ENCODE measurements at regions not wholly inside any gene's neighbourhood (a gene's known extent, or its start where the extent isn't known, plus 50 kb on each side); places are given as distances from the start of the nearest gene placed in this dataset.
A peak's percentile ranks its signal among the peaks of the same experiment; 100 is the strongest.

GRCh38 chr15:36271048-36271447, 308.4 kb upstream of the CDIN1 start:
- no peaks in the 10 kb centered on the region for H3K9me3 ChIP-seq (ENCODE audit: low read depth)

GRCh38 chr15:36275656-36276055, 303.8 kb upstream of the CDIN1 start:
- H3K9me3 Mint-ChIP-seq = peaks cover 38% of the 10 kb centered on the region
- Histone ChIP-seq H2AFZ (replicated peaks) (no peak overlapping the region), H3K9me3 (ENCODE audit: low read depth) (no peaks in the 10 kb centered on the region), H3K4me2 (no peak overlapping the region), H4K20me1 (ENCODE audit: low read depth) (peaks cover 13% of the 10 kb centered on the region), H3K27ac (no peak overlapping the region), H3K9ac (no peak overlapping the region), H3K4me3 (no peak overlapping the region), H3K36me3 (no peaks in the 10 kb centered on the region), H3K27me3 (peaks cover 62% of the 10 kb centered on the region), H3K79me2 (ENCODE audit: low read depth) (no peaks in the 10 kb centered on the region), H3F3A (ENCODE audit: low read depth) (peaks cover 3% of the 10 kb centered on the region), H3K4me1 (peaks cover 11% of the 10 kb centered on the region)
- DNase-seq (ENCODE audit: low spot score) = no peak
- H3K27me3 Mint-ChIP-seq (ENCODE audit: insufficient read depth, low read depth) = peaks cover 47% of the 10 kb centered on the region
- no peak overlapping the region for H3K27ac Mint-ChIP-seq
- no peak overlapping the region for H3K4me3 Mint-ChIP-seq
- TF ChIP-seq EZH2 (IDR thresholded peaks at IDR 0.05) (no peak), CTCF (IDR thresholded peaks at IDR 0.05) (no peak), EZH2phosphoT487 (IDR thresholded peaks at IDR 0.05) (no peak)
- H3K4me1 Mint-ChIP-seq = peaks cover 14% of the 10 kb centered on the region
- H3K36me3 Mint-ChIP-seq = peaks cover 2% of the 10 kb centered on the region

More at GRCh38 chr15:36271048-36271447, 308.4 kb upstream of the CDIN1 start:
- Mint-ChIP-seq H3K27me3 (ENCODE audit: insufficient read depth, low read depth) (peaks cover 47% of the 10 kb centered on the region), H3K9me3 (peaks cover 8% of the 10 kb centered on the region), H3K27ac (no peak overlapping the region), H3K36me3 (peaks cover 2% of the 10 kb centered on the region), H3K4me3 (no peak overlapping the region), H3K4me1 (peaks cover 23% of the 10 kb centered on the region)
- Histone ChIP-seq H3F3A (ENCODE audit: low read depth) (peaks cover 3% of the 10 kb centered on the region), H3K27me3 (peaks cover 97% of the 10 kb centered on the region), H3K4me2 (peak overlapping the region; percentile 43), H3K27ac (no peak overlapping the region), H2AFZ (replicated peaks) (no peak overlapping the region), H3K36me3 (no peaks in the 10 kb centered on the region), H3K4me3 (no peak overlapping the region), H3K4me1 (peaks cover 24% of the 10 kb centered on the region), H3K9ac (no peak overlapping the region), H4K20me1 (ENCODE audit: low read depth) (peaks cover 25% of the 10 kb centered on the region), H3K79me2 (ENCODE audit: low read depth) (no peaks in the 10 kb centered on the region)
- TF ChIP-seq CTCF (IDR thresholded peaks at IDR 0.05) = no peak
- no peak for TF ChIP-seq EZH2 (IDR thresholded peaks at IDR 0.05)
- TF ChIP-seq EZH2phosphoT487 (IDR thresholded peaks at IDR 0.05) = peak; percentile 100
- DNase-seq (ENCODE audit: low spot score) = peak; percentile 93

GRCh38 chr15:36278219-36278618, 301.2 kb upstream of the CDIN1 start:
- Histone ChIP-seq H2AFZ (replicated peaks) (no peak overlapping the region), H4K20me1 (ENCODE audit: low read depth) (no peaks in the 10 kb centered on the region), H3K27me3 (peaks cover 39% of the 10 kb centered on the region), H3F3A (ENCODE audit: low read depth) (no peaks in the 10 kb centered on the region), H3K9ac (no peak overlapping the region), H3K4me2 (no peak overlapping the region), H3K4me3 (no peak overlapping the region), H3K9me3 (ENCODE audit: low read depth) (no peaks in the 10 kb centered on the region), H3K27ac (no peak overlapping the region), H3K36me3 (no peaks in the 10 kb centered on the region), H3K79me2 (ENCODE audit: low read depth) (no peaks in the 10 kb centered on the region), H3K4me1 (no peaks in the 10 kb centered on the region)
- peaks cover 27% of the 10 kb centered on the region for H3K27me3 Mint-ChIP-seq (ENCODE audit: insufficient read depth, low read depth)
- DNase-seq (ENCODE audit: low spot score) = peak; percentile 13
- H3K27ac Mint-ChIP-seq = no peak overlapping the region
- H3K9me3 Mint-ChIP-seq = peaks cover 38% of the 10 kb centered on the region
- peaks cover 2% of the 10 kb centered on the region for H3K36me3 Mint-ChIP-seq
- peak; percentile 25 for TF ChIP-seq CTCF (IDR thresholded peaks at IDR 0.05)
- no peak for TF ChIP-seq EZH2 (IDR thresholded peaks at IDR 0.05)
- H3K4me1 Mint-ChIP-seq = no peaks in the 10 kb centered on the region
- H3K4me3 Mint-ChIP-seq = no peak overlapping the region

Data from neural progenitor cell (in vitro differentiated cells).